Large intestine (tissue), 3 donors: ENCODE measurements at regions not wholly inside any gene's neighbourhood (a gene's known extent, or its start where the extent isn't known, plus 50 kb on each side); places are given as distances from the start of the nearest gene placed in this dataset.

Experiments
- DNase-seq, 2 donors: peaks; one replicate each; pipeline versions ENCODE4 v3.0.0 to v3.0.0-alpha.2; 2013
- H3K27ac ChIP-seq: one replicate; pipeline ENCODE4 v1.5.1; 2013; ENCODE audit warnings: low read length
- H3K27me3 ChIP-seq: 2 replicates; pipeline ENCODE4 v1.6.1; 2013; ENCODE audit warnings: low read length; ENCODE audit not compliant: control insufficient read depth, insufficient read depth
- H3K36me3 ChIP-seq: 2 replicates; pipeline ENCODE4 v1.6.1; 2013; ENCODE audit warnings: low read length; ENCODE audit not compliant: control insufficient read depth, insufficient read depth
- H3K4me1 ChIP-seq: one replicate; pipeline ENCODE4 v1.6.1; 2013; ENCODE audit warnings: low read length; ENCODE audit not compliant: control insufficient read depth, insufficient read depth
- H3K4me3 ChIP-seq: one replicate; pipeline ENCODE4 v1.5.1; 2013; ENCODE audit warnings: low read length
- H3K9me3 ChIP-seq: one replicate; pipeline ENCODE4 v1.6.1; 2013; ENCODE audit warnings: mild to moderate bottlenecking, low read depth, low read length, moderate library complexity; ENCODE audit not compliant: control insufficient read depth
- WGBS: methylation state at CpG from one replicate; pipeline ENCODE4 v1.1.5; 2013; ENCODE audit warnings: low lambda C conversion rate; ENCODE audit not compliant: insufficient coverage; 5-methylcytosine and 5-hydroxymethylcytosine counted together

DNA sequence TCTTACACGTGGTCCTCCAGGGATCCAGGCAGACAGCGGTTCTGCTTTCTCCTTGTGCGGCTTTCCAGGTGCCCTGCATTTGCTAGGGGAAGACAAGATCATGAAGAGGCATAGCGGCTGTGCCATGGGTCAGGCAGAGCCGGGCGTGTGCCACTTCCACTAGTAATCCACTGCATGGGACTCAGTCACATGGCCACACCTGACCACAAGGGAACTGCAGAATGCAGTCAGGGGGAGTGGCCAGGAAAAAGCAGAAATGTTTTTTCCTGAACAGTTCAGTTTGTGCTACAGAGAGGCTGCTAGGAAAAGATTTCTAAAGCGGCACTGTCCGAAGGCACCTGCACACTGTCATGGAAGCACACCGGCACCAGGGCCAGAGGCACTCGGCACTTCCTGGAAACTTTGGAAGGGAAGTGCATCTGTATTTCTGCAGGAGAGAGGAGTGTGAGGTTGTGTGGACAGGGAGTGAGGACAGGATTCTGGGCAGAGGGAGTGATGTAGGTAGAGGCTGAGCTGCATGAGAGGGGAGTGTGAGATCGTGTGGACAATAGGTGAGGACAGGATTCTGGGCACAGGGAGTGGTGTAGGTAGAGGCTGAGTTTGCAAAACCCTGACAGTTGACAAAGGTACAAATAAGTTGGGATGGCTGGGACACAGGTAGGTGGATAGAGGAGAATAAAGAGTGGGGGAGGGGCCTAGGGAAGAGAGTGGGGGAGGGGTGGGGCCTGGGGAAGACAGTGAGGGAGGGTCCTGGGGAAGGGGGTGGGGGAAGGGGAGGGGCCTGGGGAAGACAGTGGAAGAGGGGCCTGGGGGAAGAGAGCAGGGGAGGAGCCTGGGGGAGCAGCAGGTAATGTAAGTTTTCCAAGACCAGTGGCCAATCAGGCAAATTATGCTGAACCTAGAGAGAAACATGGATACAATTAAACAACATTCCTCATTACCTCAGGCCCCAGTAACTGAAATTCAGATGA lies 1436.3 kb downstream of the TBC1D22A start:
- WGBS: no CpG with 5 or more reads among the region's 11 CpGs
- Histone ChIP-seq H3K36me3 (no peaks in the 10 kb centered on the region), H3K27me3 (no peaks in the 10 kb centered on the region), H3K4me3 (no peak overlapping the region), H3K9me3 (no peaks in the 10 kb centered on the region), H3K4me1 (no peaks in the 10 kb centered on the region), H3K27ac (no peak overlapping the region)
- DNase-seq: no peak

DNA sequence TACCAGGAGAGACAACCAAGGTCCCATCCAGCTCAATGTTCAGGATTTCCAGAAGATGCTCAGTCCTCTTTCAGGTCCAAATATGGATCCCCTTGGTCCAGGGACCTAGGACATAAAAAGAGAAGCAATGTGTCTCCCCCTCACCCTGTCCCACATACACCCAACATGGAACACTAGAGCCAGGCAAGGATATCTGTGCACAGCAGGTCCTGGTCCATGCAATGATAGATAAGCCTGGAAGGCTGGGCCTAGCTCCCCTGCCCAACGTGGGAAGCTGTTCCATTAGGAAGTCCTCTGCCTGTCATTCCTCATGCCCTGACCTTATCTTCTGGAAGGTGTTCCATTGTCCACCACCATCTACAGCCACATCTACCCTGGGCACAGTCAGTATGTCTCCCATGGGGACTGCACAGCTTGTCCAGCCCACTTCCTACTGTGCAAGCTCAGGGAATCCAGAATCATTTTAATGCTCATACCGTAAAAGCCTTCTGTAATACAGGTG lies 1434.8 kb downstream of the TBC1D22A start:
- no CpG with 5 or more reads among the region's 2 CpGs for WGBS
- H3K9me3 ChIP-seq: no peaks in the 10 kb centered on the region
- no peaks in the 10 kb centered on the region for H3K36me3 ChIP-seq
- no peaks in the 10 kb centered on the region for H3K27me3 ChIP-seq
- H3K27ac ChIP-seq: no peak overlapping the region
- H3K4me1 ChIP-seq: no peaks in the 10 kb centered on the region
- H3K4me3 ChIP-seq: no peak overlapping the region
- DNase-seq: no peak

DNA sequence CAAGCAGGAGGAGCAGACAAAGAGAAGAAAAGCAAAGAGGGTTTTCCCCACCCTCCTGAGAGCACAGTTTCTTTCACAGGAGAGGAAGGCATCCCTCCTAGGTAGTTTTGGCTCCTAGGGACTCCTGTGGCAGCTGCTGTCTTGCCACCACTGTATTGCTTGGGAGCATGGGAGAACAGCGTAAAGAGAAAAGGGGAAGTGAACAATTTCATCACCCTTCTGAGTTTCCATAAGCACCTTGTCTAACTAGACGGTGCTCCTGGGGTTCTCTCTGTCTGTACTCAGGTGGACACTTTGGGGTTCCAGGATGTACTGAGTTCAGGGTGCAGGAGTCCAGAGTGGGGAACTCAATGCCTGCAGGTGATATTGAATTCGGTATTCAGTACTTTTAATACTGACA lies 1430.5 kb downstream of the TBC1D22A start:
- Histone ChIP-seq H3K27me3 (no peaks in the 10 kb centered on the region), H3K4me3 (no peak overlapping the region), H3K36me3 (no peaks in the 10 kb centered on the region), H3K4me1 (no peaks in the 10 kb centered on the region), H3K9me3 (no peaks in the 10 kb centered on the region), H3K27ac (no peak overlapping the region)
- DNase-seq: no peak
- WGBS: no CpG with 5 or more reads among the region's 3 CpGs

- no peak overlapping the region for H3K4me3 ChIP-seq
- WGBS: 60% methylated on average over 1 of the region's 1 CpG
- no peaks in the 10 kb centered on the region for H3K27me3 ChIP-seq
- no peak overlapping the region for H3K27ac ChIP-seq
- no peak for DNase-seq
- no peaks in the 10 kb centered on the region for H3K4me1 ChIP-seq
- no peaks in the 10 kb centered on the region for H3K9me3 ChIP-seq
- H3K36me3 ChIP-seq: no peaks in the 10 kb centered on the region
Measured at GRCh38 chr22:48192071-48192470, 1429.6 kb downstream of the TBC1D22A start.

GRCh38 chr22:48188231-48188721 lies 1425.8 kb downstream of the TBC1D22A start:
- Histone ChIP-seq H3K9me3 (no peaks in the 10 kb centered on the region), H3K4me1 (peaks cover 5% of the 10 kb centered on the region), H3K27me3 (no peaks in the 10 kb centered on the region), H3K36me3 (no peaks in the 10 kb centered on the region), H3K4me3 (no peak overlapping the region), H3K27ac (peak overlapping the region; percentile 54)
- no CpG with 5 or more reads among the region's 7 CpGs for WGBS
- peak; percentile 32 to 51 for DNase-seq

- peaks cover 5% of the 10 kb centered on the region for H3K4me1 ChIP-seq
- no peaks in the 10 kb centered on the region for H3K9me3 ChIP-seq
- DNase-seq: peak; percentile 58 to 72
- H3K36me3 ChIP-seq: no peaks in the 10 kb centered on the region
- H3K4me3 ChIP-seq: no peak overlapping the region
- H3K27me3 ChIP-seq: no peaks in the 10 kb centered on the region
- H3K27ac ChIP-seq: peak overlapping the region; percentile 54
- no CpG with 5 or more reads among the region's 8 CpGs for WGBS
Measured at GRCh38 chr22:48187356-48187755, 1424.9 kb downstream of the TBC1D22A start.

DNA sequence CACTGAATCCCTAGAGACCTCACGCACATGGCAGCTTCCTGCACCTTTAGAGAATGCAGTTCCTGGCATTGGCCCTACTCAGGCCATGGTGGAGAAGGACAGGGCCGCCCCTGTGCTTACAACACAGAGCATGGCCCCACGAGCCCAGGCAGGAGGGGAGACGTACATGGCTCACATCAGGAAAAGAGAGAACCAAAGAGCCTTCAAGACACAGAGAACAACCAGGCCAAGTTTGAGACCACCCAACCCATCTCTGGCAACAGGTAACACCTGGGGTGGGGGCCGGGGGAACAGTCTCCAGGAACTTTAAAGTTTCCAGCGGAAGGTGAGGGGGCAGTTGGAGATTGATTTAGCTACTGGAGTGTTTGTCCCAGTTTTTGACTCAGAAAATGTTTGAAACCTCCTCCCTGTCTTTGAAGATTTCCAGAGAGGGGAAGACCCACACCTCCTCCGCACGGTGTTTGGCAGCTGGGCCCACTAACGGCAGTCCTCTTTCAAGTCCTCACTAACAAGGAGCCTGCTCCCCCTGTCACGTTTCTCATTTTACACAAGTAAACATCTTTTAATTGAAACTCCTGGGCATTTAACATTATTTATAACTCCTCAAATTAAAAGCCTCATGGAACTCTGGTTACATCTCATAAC lies 1423.8 kb downstream of the TBC1D22A start:
- Histone ChIP-seq H3K9me3 (no peaks in the 10 kb centered on the region), H3K4me1 (peaks cover 5% of the 10 kb centered on the region), H3K36me3 (no peaks in the 10 kb centered on the region), H3K27ac (peak overlapping the region; percentile 15), H3K27me3 (no peaks in the 10 kb centered on the region), H3K4me3 (no peak overlapping the region)
- no CpG with 5 or more reads among the region's 10 CpGs for WGBS
- DNase-seq: no peak

DNA sequence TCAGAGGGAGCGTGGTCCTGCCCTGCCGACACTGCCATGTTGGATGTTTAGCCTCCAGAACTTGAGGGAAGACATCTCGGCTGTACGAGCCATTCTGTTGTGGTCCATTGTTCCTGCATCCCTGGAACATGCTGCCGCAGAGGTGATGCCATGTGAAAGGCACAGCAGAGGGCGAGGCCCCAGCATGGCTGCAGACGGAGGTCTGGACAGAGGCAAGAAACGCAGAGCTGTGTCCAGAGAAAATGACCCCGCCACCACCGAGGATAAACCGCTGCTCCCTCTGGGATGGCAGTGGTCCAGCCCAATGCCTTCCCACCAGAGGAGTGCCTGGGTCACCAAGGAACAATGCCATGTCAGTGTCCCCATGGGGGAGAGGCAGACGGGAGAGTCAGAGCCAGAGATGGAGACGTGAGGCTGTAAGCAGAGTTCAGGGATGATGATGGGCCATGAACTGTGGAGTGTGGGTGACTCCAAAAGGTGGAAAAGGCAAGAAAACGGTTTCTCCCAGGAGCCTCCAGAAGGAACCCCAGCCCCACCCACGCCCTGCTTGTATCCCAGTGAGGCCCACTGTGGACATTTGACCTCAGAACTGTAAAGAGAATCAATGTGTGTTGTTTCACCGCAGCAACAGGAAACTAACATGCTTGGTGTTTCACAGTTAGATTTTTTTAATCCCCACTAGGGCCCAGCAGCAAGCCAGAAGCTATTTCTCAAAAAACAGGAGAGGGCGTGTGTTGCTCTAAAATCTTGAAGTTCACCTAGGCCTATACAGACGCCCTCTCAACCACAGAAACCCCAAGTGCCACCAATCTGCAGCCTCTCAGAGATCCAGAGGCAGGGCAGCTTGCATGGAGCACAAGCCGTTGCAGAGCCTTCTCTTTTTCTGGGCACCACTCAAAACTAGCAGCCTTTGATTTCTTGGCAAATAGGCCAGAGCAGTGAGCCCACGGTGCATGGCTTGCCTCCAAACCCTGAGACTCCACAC lies 1422.9 kb downstream of the TBC1D22A start:
- Histone ChIP-seq H3K27ac (peak overlapping the region; percentile 15), H3K36me3 (no peaks in the 10 kb centered on the region), H3K27me3 (no peaks in the 10 kb centered on the region), H3K9me3 (no peaks in the 10 kb centered on the region), H3K4me3 (no peak overlapping the region), H3K4me1 (peaks cover 5% of the 10 kb centered on the region)
- DNase-seq: peak; percentile 32 to 54
- no CpG with 5 or more reads among the region's 20 CpGs for WGBS

GRCh38 chr22:48182846-48183805 lies 1420.7 kb downstream of the TBC1D22A start:
- H3K4me3 ChIP-seq: no peak overlapping the region

More at GRCh38 chr22:48182846-48183805, 1420.7 kb downstream of the TBC1D22A start:
- no peaks in the 10 kb centered on the region for H3K9me3 ChIP-seq
- H3K27ac ChIP-seq: no peak overlapping the region
- WGBS: no CpG with 5 or more reads among the region's 25 CpGs
- H3K27me3 ChIP-seq: no peaks in the 10 kb centered on the region
- H3K4me1 ChIP-seq: peaks cover 5% of the 10 kb centered on the region
- no peak for DNase-seq
- no peaks in the 10 kb centered on the region for H3K36me3 ChIP-seq
